ENCODE measurements at regions not wholly inside any gene's neighbourhood (a gene's known extent, or its start where the extent isn't known, plus 50 kb on each side); places are given as distances from the start of the nearest gene placed in this dataset.
"Not testable (repeated sequence)": the region's sequence is repeated elsewhere in the genome, so short reads cannot be mapped to it uniquely, and the experiment has no call there.

GRCh38 chr4:57194068-57194611 lies 84.0 kb upstream of the IGFBP7 start:
- peak; percentile 46 for DNase-seq

- no peak for DNase-seq
Observed at GRCh38 chr4:57193209-57193810, 83.1 kb upstream of the IGFBP7 start.

- peak; percentile 48 for DNase-seq
Observed at GRCh38 chr4:57191523-57192034, 81.4 kb upstream of the IGFBP7 start.

- DNase-seq: peak; percentile 80
Observed at GRCh38 chr4:57190601-57191481, 80.7 kb upstream of the IGFBP7 start.

GRCh38 chr4:57187246-57187645 lies 77.1 kb upstream of the IGFBP7 start:
- DNase-seq: no peak

GRCh38 chr4:57184378-57185029 lies 74.3 kb upstream of the IGFBP7 start:
- DNase-seq: no peak

GRCh38 chr4:57182132-57182874 lies 72.1 kb upstream of the IGFBP7 start:
- no peak for DNase-seq

GRCh38 chr4:57173136-57173535 lies 63.0 kb upstream of the IGFBP7 start:
- DNase-seq: not testable (repeated sequence)

GRCh38 chr4:57172065-57172464 lies 61.9 kb upstream of the IGFBP7 start:
- no peak for DNase-seq

- DNase-seq: no peak
Observed at GRCh38 chr4:57168982-57169381, 58.8 kb upstream of the IGFBP7 start.

GRCh38 chr4:57163530-57164459 lies 53.6 kb upstream of the IGFBP7 start:
- peak; percentile 96 for DNase-seq

GRCh38 chr4:57162499-57163019 lies 52.4 kb upstream of the IGFBP7 start:
- no peak for DNase-seq

Data from eye (tissue), 1 donor.